ENCODE measurements at regions not wholly inside any gene's neighbourhood (a gene's known extent, or its start where the extent isn't known, plus 50 kb on each side); places are given as distances from the start of the nearest gene placed in this dataset.

GRCh38 chr22:47619631-47620030 is 857.2 kb downstream of the TBC1D22A start:
- TF ChIP-seq CTCF (IDR thresholded peaks at IDR 0.05 in 8 of 11, conservative IDR thresholded peaks at IDR 0.05 in 3 of 11) (no peak), POLR2A (IDR thresholded peaks at IDR 0.05) (no peak)

Measured in spleen (tissue), 7 donors.